H1 (cell line): ENCODE measurements at regions not wholly inside any gene's neighbourhood (a gene's known extent, or its start where the extent isn't known, plus 50 kb on each side); places are given as distances from the start of the nearest gene placed in this dataset.
"Not testable (repeated sequence)": the region's sequence is repeated elsewhere in the genome, so short reads cannot be mapped to it uniquely, and the experiment has no call there.

Source experiments
- CTCF ChIA-PET: fragments of 300-600 bp; sonication (Branson Sonifier 250); formaldehyde crosslinking; loops from one replicate; lab custom pipeline; 2021; ENCODE audit not compliant: partially characterized antibody; lab: Charles Lee
- POLR2A ChIA-PET: fragments of 300-600 bp; sonication (Branson Sonifier 250); formaldehyde crosslinking; loops from one replicate; lab custom pipeline; 2021; ENCODE audit warnings: inconsistent platforms; ENCODE audit not compliant: partially characterized antibody; lab: Charles Lee
- DNase-seq, 2 experiments: peaks; one replicate each; pipeline versions ENCODE4 v3.0.0 to v3.0.0-alpha.2; 2010 to 2022; ENCODE audit warnings: low spot score in 2 of 2, low read depth in 1 of 2, mixed read lengths in 1 of 2
- FAIRE-seq: peaks from 2 replicates; lab custom pipeline; 2011; peaks lifted over from hg19 to GRCh38; lab: Jason Lieb, UNC
- H2AFZ ChIP-seq: 2 replicates; pipeline ENCODE4 v1.8.1; 2012; ENCODE audit warnings: low read length, inconsistent platforms
- H2AK5ac ChIP-seq: 2 replicates; pipeline ENCODE4 v1.6.1; 2013; ENCODE audit warnings: low read depth, low read length
- H2BK120ac ChIP-seq: replicated peaks from 2 replicates; pipeline ENCODE3; 2013; ENCODE audit warnings: low read depth, low read length, inconsistent platforms
- H2BK12ac ChIP-seq: 2 replicates; pipeline ENCODE4 v1.6.1; 2013; ENCODE audit warnings: low read depth, low read length
- H2BK15ac ChIP-seq: 2 replicates; pipeline ENCODE4 v1.6.1; 2013; ENCODE audit warnings: low read length
- H2BK20ac ChIP-seq: 2 replicates; pipeline ENCODE4 v1.6.1; 2013; ENCODE audit warnings: low read length
- H2BK5ac ChIP-seq: 2 replicates; pipeline ENCODE4 v1.6.1; 2013; ENCODE audit warnings: low read depth, low read length
- H3K14ac ChIP-seq: 2 replicates; pipeline ENCODE4 v1.6.1; 2013; ENCODE audit warnings: inconsistent platforms; ENCODE audit not compliant: insufficient read length
- H3K18ac ChIP-seq: 2 replicates; pipeline ENCODE4 v1.6.1; 2013; ENCODE audit warnings: low read length; ENCODE audit errors: extremely low read depth
- H3K23ac ChIP-seq: 2 replicates; pipeline ENCODE4 v1.6.1; 2013; ENCODE audit warnings: inconsistent platforms; ENCODE audit not compliant: insufficient read length
- H3K23me2 ChIP-seq: 2 replicates; pipeline ENCODE4 v1.6.1; 2013; ENCODE audit warnings: low read depth, low read length
- H3K27ac ChIP-seq: 2 replicates; pipeline ENCODE4 v1.6.1; 2011; ENCODE audit warnings: low read depth, low read length, inconsistent platforms
- H3K27me3 ChIP-seq, 4 experiments: replicated peaks in 1 of 4; 1 replicate in 1 of 4; 2 replicates in 3 of 4; pipeline versions ENCODE4 v1.6.1 to v1.8.1; 2011 to 2013; ENCODE audit warnings: low read length in 3 of 4, mild to moderate bottlenecking in 3 of 4, inconsistent platforms in 2 of 4, mixed read lengths in 2 of 4, moderate library complexity in 1 of 4; ENCODE audit not compliant: control insufficient read depth in 3 of 4, insufficient read depth in 3 of 4; ENCODE audit errors: extremely low read depth in 1 of 4
- H3K36me3 ChIP-seq, 4 experiments: 2 replicates each; pipeline versions ENCODE4 v1.6.1 to v1.8.1; 2011 to 2013; ENCODE audit warnings: mild to moderate bottlenecking in 4 of 4, low read length in 3 of 4, moderate library complexity in 2 of 4, control low read depth in 1 of 4, inconsistent platforms in 1 of 4; ENCODE audit not compliant: insufficient read depth in 4 of 4, control insufficient read depth in 2 of 4
- H3K4ac ChIP-seq: replicated peaks from 2 replicates; pipeline ENCODE3; 2013; ENCODE audit warnings: low read length, low read depth, mixed read lengths, inconsistent platforms; ENCODE audit not compliant: insufficient read length
- H3K4me1 ChIP-seq, 4 experiments: replicated peaks in 1 of 4; 1 replicate in 1 of 4; 2 replicates in 3 of 4; pipeline versions ENCODE4 v1.6.1 to v1.8.1; 2011 to 2013; ENCODE audit warnings: low read length in 3 of 4, inconsistent platforms in 2 of 4, mixed read lengths in 1 of 4; ENCODE audit not compliant: insufficient read depth in 4 of 4, control insufficient read depth in 3 of 4
- H3K4me2 ChIP-seq, 2 experiments: 2 replicates each; pipeline versions ENCODE4 v1.6.1 to v1.8.1; 2011 to 2013; ENCODE audit warnings: low read depth in 2 of 2, low read length in 2 of 2, control low read depth in 1 of 2, inconsistent platforms in 1 of 2, mild to moderate bottlenecking in 1 of 2; ENCODE audit not compliant: insufficient read depth in 1 of 2
- H3K4me3 ChIP-seq, 4 experiments: fragments of 200-600, 300-600 bp in 1 of 4; sonication (generic), shearing (Covaris generic), sonication (Bioruptor Twin) in 1 of 4; 2 replicates each; pipeline versions ENCODE4 v1.5.1 to v1.8.1; 2011 to 2016; ENCODE audit warnings: low read length in 4 of 4, low read depth in 3 of 4, control low read depth in 2 of 4, inconsistent platforms in 2 of 4, mild to moderate bottlenecking in 2 of 4, mixed read lengths in 1 of 4, moderate library complexity in 1 of 4; ENCODE audit not compliant: insufficient read depth in 2 of 4; ENCODE audit errors: extremely low read depth in 1 of 4
- H3K56ac ChIP-seq: replicated peaks from 2 replicates; pipeline ENCODE3; 2013; ENCODE audit warnings: low read depth, mild to moderate bottlenecking, mixed read lengths, low read length, inconsistent platforms; ENCODE audit not compliant: insufficient read length
- H3K79me1 ChIP-seq: 2 replicates; pipeline ENCODE4 v1.6.1; 2013; ENCODE audit warnings: low read depth, low read length, control low read depth
- H3K79me2 ChIP-seq, 2 experiments: 2 replicates each; pipeline versions ENCODE4 v1.6.1 to v1.8.1; 2012 to 2013; ENCODE audit warnings: low read length in 2 of 2, mild to moderate bottlenecking in 2 of 2, inconsistent platforms in 1 of 2; ENCODE audit not compliant: insufficient read depth in 2 of 2, control insufficient read depth in 1 of 2
- H3K9ac ChIP-seq, 4 experiments: replicated peaks in 1 of 4; 1 replicate in 1 of 4; 2 replicates in 3 of 4; pipeline versions ENCODE4 v1.6.1 to v1.8.1; 2011 to 2013; ENCODE audit warnings: low read depth in 3 of 4, low read length in 3 of 4, control low read depth in 2 of 4, mild to moderate bottlenecking in 2 of 4, moderate library complexity in 2 of 4, inconsistent platforms in 1 of 4; ENCODE audit errors: extremely low read depth in 1 of 4
- H3K9me3 ChIP-seq, 2 experiments: 2 replicates each; pipeline versions ENCODE4 v1.6.1 to v1.8.1; 2012 to 2013; ENCODE audit warnings: mild to moderate bottlenecking in 2 of 2, moderate library complexity in 2 of 2, control low read depth in 1 of 2, inconsistent platforms in 1 of 2, low read depth in 1 of 2, low read length in 1 of 2, mixed read lengths in 1 of 2; ENCODE audit not compliant: insufficient read depth in 2 of 2
- H4K20me1 ChIP-seq, 2 experiments: replicated peaks in 1 of 2; 2 replicates each; pipeline versions ENCODE3 to v1.8.1; 2011 to 2013; ENCODE audit warnings: inconsistent platforms in 2 of 2, low read length in 2 of 2, mild to moderate bottlenecking in 1 of 2; ENCODE audit not compliant: insufficient read depth in 2 of 2, control insufficient read depth in 1 of 2
- H4K5ac ChIP-seq: 2 replicates; pipeline ENCODE4 v1.6.1; 2013; ENCODE audit warnings: low read length, low read depth, mixed read lengths, inconsistent platforms; ENCODE audit not compliant: insufficient read length
- H4K8ac ChIP-seq: 2 replicates; pipeline ENCODE4 v1.8.0; 2013; ENCODE audit warnings: mild to moderate bottlenecking, moderate library complexity, low read length, inconsistent platforms; ENCODE audit not compliant: insufficient read depth; ENCODE audit errors: extremely low read depth
- H4K91ac ChIP-seq: replicated peaks from 2 replicates; pipeline ENCODE3; 2013; ENCODE audit warnings: low read length, mixed read lengths, inconsistent platforms; ENCODE audit not compliant: insufficient read length
- WGBS, 2 experiments: shearing (Covaris generic) in 1 of 2; methylation state at CpG; one replicate each; pipeline versions ENCODE4 v1.1.6 to v1.1.7; 2013 to 2015; ENCODE audit warnings: low lambda C conversion rate in 2 of 2, mixed read lengths in 2 of 2, inconsistent platforms in 1 of 2, low coverage in 1 of 2, missing lambda C conversion rate in 1 of 2; ENCODE audit not compliant: insufficient replicate concordance in 2 of 2, insufficient coverage in 1 of 2, insufficient read length in 1 of 2; ENCODE audit errors: extremely low coverage in 1 of 2, missing lambda C conversion rate in 1 of 2; 5-methylcytosine and 5-hydroxymethylcytosine counted together

- H4K91ac ChIP-seq, H4K5ac ChIP-seq, H3K14ac ChIP-seq, H2BK120ac ChIP-seq, H2AFZ ChIP-seq, H3K27me3 ChIP-seq, H3K79me1 ChIP-seq, H3K79me2 ChIP-seq, FAIRE-seq, H2BK20ac ChIP-seq, H3K56ac ChIP-seq, H3K36me3 ChIP-seq, H3K4me3 ChIP-seq, H3K23me2 ChIP-seq, H2BK15ac ChIP-seq, H2BK5ac ChIP-seq, DNase-seq, H3K27ac ChIP-seq, H2BK12ac ChIP-seq, H3K23ac ChIP-seq, H3K18ac ChIP-seq, H3K4ac ChIP-seq, H4K8ac ChIP-seq, H2AK5ac ChIP-seq, H3K4me2 ChIP-seq, H3K9me3 ChIP-seq, H4K20me1 ChIP-seq, POLR2A ChIA-PET, H3K9ac ChIP-seq: not testable (repeated sequence)
- peaks cover 0 to 14% (median 9%) of the 10 kb centered on the region in 4 experiments; a peak in 6 of 7 replicates for H3K4me1 ChIP-seq
- CTCF ChIA-PET, result interaction anchor here (0.9 to 1.6 kb wide), 4 partner anchors 11 to 65 kb away, joined by 3 to 5 read pairs (median 4); no protein-coding TSS in a partner anchor
- 90% methylated on average over 8 of the region's 8 CpGs; no CpG with 5 or more reads in 1 of the 2 experiments for WGBS, 2 experiments
Observed at GRCh38 chr6:166701424-166701823, 74.4 kb upstream of the RPS6KA2 start.

DNA sequence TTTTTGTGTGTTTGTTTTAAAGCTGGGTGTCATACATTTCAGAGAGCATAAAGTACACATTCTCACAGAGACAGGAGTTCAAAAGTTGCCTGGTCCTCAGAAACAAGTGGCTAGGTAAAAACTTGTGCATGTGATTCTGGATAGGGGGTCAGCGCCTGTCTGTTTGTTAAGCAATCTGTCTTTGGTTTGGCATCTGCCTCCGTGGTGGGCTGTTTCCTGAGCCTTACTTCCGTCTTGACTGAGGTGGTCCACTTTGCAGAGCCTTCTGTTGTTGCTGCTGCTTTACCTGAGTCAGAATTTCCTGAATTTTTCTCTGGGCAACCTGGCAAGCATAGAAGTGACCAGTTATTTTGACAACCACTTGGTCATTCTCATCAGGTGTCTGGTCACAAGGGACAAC, 73.8 kb upstream of the RPS6KA2 start:
- WGBS, 2 experiments, result 73% methylated on average over 3 of the region's 3 CpGs; no CpG with 5 or more reads in 1 of the 2 experiments
- H2BK5ac ChIP-seq, H3K4me3 ChIP-seq, H2AK5ac ChIP-seq, H2BK12ac ChIP-seq, FAIRE-seq, H3K4ac ChIP-seq, POLR2A ChIA-PET, H2AFZ ChIP-seq, H4K91ac ChIP-seq, DNase-seq, H3K36me3 ChIP-seq, H2BK20ac ChIP-seq, H4K5ac ChIP-seq, H2BK15ac ChIP-seq, H4K20me1 ChIP-seq, H3K9ac ChIP-seq, H3K4me2 ChIP-seq, H3K56ac ChIP-seq, H2BK120ac ChIP-seq, H3K18ac ChIP-seq, H3K9me3 ChIP-seq, H3K23me2 ChIP-seq, H3K23ac ChIP-seq, H4K8ac ChIP-seq, H3K14ac ChIP-seq, H3K27me3 ChIP-seq, H3K79me2 ChIP-seq, H3K79me1 ChIP-seq, H3K27ac ChIP-seq: not testable (repeated sequence)
- peaks cover 0 to 14% (median 9%) of the 10 kb centered on the region in 4 experiments; a peak in 5 of 7 replicates for H3K4me1 ChIP-seq
- CTCF ChIA-PET, result interaction anchor here (0.9 to 1.6 kb wide), 4 partner anchors 12 to 66 kb away, joined by 3 to 5 read pairs (median 4); no protein-coding TSS in a partner anchor
